Left lung (tissue), 4 donors: ENCODE measurements at regions not wholly inside any gene's neighbourhood (a gene's known extent, or its start where the extent isn't known, plus 50 kb on each side); places are given as distances from the start of the nearest gene placed in this dataset.

Experiments
- ATAC-seq: fragments of 200-7000 bp; cut with Tn5 transposase; one replicate; pipeline ENCODE4 v1.9.1; 2020; ENCODE audit warnings: moderate library complexity
- DNase-seq, 4 donors: peaks; one replicate each; pipeline ENCODE4 v3.0.0-alpha.2; 2013 to 2020
- H3K27ac ChIP-seq, 2 donors: fragments of 200-600 bp; sonication (generic) in 1 of 2; one replicate each; pipeline versions ENCODE4 v1.5.0 to v1.8.0; 2020 to 2021
- H3K27me3 ChIP-seq, 2 donors: fragments of 200-600 bp; sonication (generic) in 1 of 2; one replicate each; pipeline versions ENCODE4 v1.5.0 to v1.8.0; 2020 to 2021
- H3K36me3 ChIP-seq, 2 donors: fragments of 200-600 bp; sonication (generic) in 1 of 2; one replicate each; pipeline versions ENCODE4 v1.5.0 to v1.8.0; 2020 to 2021
- H3K4me1 ChIP-seq, 2 donors: fragments of 200-600 bp; one replicate each; pipeline ENCODE4 v1.8.0; 2021
- H3K4me3 ChIP-seq, 2 donors: fragments of 200-600 bp; sonication (generic) in 1 of 2; one replicate each; pipeline versions ENCODE4 v1.5.0 to v1.8.0; 2020 to 2021; ENCODE audit warnings: mild to moderate bottlenecking in 1 of 2
- H3K9me3 ChIP-seq, 2 donors: fragments of 200-600 bp; sonication (generic) in 1 of 2; one replicate each; pipeline versions ENCODE4 v1.5.0 to v1.8.0; 2020 to 2021
- intact Hi-C, 2 donors: fragments of 100-400 bp; cut with DNase I; formaldehyde crosslinking; loops; one replicate each; pipeline versions ENCODE4 v1.11.2 to v1.14.2; 2022
- TF ChIP-seq, protein P1 (sequence below), 2 donors: fragments of 200-600 bp; sonication (generic) in 1 of 2; IDR thresholded peaks; one replicate each; pipeline versions ENCODE4 v1.5.0 to v1.8.0; 2021; ENCODE audit warnings: antibody characterized with exemption in 2 of 2
- donor health status: DM: no; HTN: yes; CAD: no.
- donor health status: DM: no; HTN: no; CAD: no.

- Histone ChIP-seq H3K4me3 (no peak overlapping the region), H3K36me3 (no peaks in the 10 kb centered on the region), H3K27me3 (no peaks in the 10 kb centered on the region), H3K27ac (no peak overlapping the region), H3K4me1 (no peaks in the 10 kb centered on the region), H3K9me3 (no peaks in the 10 kb centered on the region)
- TF ChIP-seq, protein P1, sequence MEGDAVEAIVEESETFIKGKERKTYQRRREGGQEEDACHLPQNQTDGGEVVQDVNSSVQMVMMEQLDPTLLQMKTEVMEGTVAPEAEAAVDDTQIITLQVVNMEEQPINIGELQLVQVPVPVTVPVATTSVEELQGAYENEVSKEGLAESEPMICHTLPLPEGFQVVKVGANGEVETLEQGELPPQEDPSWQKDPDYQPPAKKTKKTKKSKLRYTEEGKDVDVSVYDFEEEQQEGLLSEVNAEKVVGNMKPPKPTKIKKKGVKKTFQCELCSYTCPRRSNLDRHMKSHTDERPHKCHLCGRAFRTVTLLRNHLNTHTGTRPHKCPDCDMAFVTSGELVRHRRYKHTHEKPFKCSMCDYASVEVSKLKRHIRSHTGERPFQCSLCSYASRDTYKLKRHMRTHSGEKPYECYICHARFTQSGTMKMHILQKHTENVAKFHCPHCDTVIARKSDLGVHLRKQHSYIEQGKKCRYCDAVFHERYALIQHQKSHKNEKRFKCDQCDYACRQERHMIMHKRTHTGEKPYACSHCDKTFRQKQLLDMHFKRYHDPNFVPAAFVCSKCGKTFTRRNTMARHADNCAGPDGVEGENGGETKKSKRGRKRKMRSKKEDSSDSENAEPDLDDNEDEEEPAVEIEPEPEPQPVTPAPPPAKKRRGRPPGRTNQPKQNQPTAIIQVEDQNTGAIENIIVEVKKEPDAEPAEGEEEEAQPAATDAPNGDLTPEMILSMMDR (IDR thresholded peaks at IDR 0.05), result no peak
- DNase-seq (peak in 1 of 4 donors; percentile 31), ATAC-seq (no peak)
- intact Hi-C loops, result no loop called here
These were observed 235.3 kb downstream of the KLF12 start for GRCh38 chr13:73898899-73899298.

GRCh38 chr13:73898276-73898675 is 235.9 kb downstream of the KLF12 start:
- Histone ChIP-seq H3K27ac (no peak overlapping the region), H3K27me3 (no peaks in the 10 kb centered on the region), H3K4me1 (no peaks in the 10 kb centered on the region), H3K36me3 (no peaks in the 10 kb centered on the region), H3K4me3 (no peak overlapping the region), H3K9me3 (no peaks in the 10 kb centered on the region)
- TF ChIP-seq, protein P1 (IDR thresholded peaks at IDR 0.05), result no peak
- intact Hi-C loops, result no loop called here
- ATAC-seq, result no peak
- DNase-seq, result no peak

GRCh38 chr13:73894995-73895571 is 239.1 kb downstream of the KLF12 start:
- Histone ChIP-seq H3K36me3 (no peaks in the 10 kb centered on the region), H3K4me3 (no peak overlapping the region), H3K27ac (no peak overlapping the region), H3K27me3 (no peaks in the 10 kb centered on the region), H3K9me3 (no peaks in the 10 kb centered on the region), H3K4me1 (no peaks in the 10 kb centered on the region)
- TF ChIP-seq, protein P1 (IDR thresholded peaks at IDR 0.05), result no peak
- ATAC-seq (no peak), DNase-seq (no peak)
- intact Hi-C loops, result no loop called here

GRCh38 chr13:73893833-73894232 is 240.4 kb downstream of the KLF12 start:
- Histone ChIP-seq H3K4me1 (no peaks in the 10 kb centered on the region), H3K27ac (no peak overlapping the region), H3K4me3 (no peak overlapping the region), H3K36me3 (no peaks in the 10 kb centered on the region), H3K9me3 (no peaks in the 10 kb centered on the region), H3K27me3 (no peaks in the 10 kb centered on the region)
- ATAC-seq (no peak), DNase-seq (no peak)
- intact Hi-C loops, result no loop called here
- TF ChIP-seq, protein P1 (IDR thresholded peaks at IDR 0.05), result no peak

- Histone ChIP-seq H3K27ac (no peak overlapping the region), H3K4me3 (no peak overlapping the region)
- no peak for ATAC-seq
These were observed 242.4 kb downstream of the KLF12 start for GRCh38 chr13:73891805-73892204.

More at GRCh38 chr13:73891805-73892204, 242.4 kb downstream of the KLF12 start:
- Histone ChIP-seq H3K27me3 (no peaks in the 10 kb centered on the region), H3K4me1 (no peaks in the 10 kb centered on the region), H3K36me3 (no peaks in the 10 kb centered on the region), H3K9me3 (no peaks in the 10 kb centered on the region)
- TF ChIP-seq, protein P1 (IDR thresholded peaks at IDR 0.05), result no peak
- DNase-seq, result no peak
- intact Hi-C loops, result no loop called here
